K562 (cell line): ENCODE measurements at regions not wholly inside any gene's neighbourhood (a gene's known extent, or its start where the extent isn't known, plus 50 kb on each side); places are given as distances from the start of the nearest gene placed in this dataset.

Experiments
- ATAC-seq: fragments of 200-7000 bp; cut with Tn5 transposase; 3 replicates; pipeline ENCODE4 v1.9.1; 2020; ENCODE audit warnings: moderate library complexity
- BruUV-seq: library from RNA; stranded (reverse); fragments of 400-500 nt; replicated peaks from 2 replicates; lab custom pipeline; 2021; lab: Mats Ljungman, UMichigan
- CTCF ChIA-PET: fragments of 300-600 bp; formaldehyde crosslinking; extraction: SDS; loops from one replicate; lab custom pipeline; 2021; ENCODE audit warnings: low intra/inter-chr PET ratio; lab: Yijun Ruan, JAX
- POLR2A ChIA-PET: fragments of 300-600, 350-650 bp; sonication (Branson Sonifier 250); formaldehyde crosslinking; extraction: SDS; loops from one replicate; lab custom pipeline; 2021; ENCODE audit warnings: antibody characterized with exemption, inconsistent platforms; lab: Yijun Ruan, JAX
- DNase-seq, 4 experiments: peaks; one replicate each; pipeline versions ENCODE4 v3.0.0 to v3.0.0-alpha.2; 2011 to 2018; ENCODE audit warnings: low spot score in 3 of 4, mixed read lengths in 3 of 4; ENCODE audit errors: extremely low read depth in 1 of 4
- FAIRE-seq: peaks from 2 replicates; lab custom pipeline; 2011; peaks lifted over from hg19 to GRCh38; lab: Jason Lieb, UNC
- H2AFZ ChIP-seq: 2 replicates; pipeline ENCODE4 v1.6.0; 2011; ENCODE audit warnings: low read depth, low read length, control low read depth, inconsistent platforms
- H3K27ac ChIP-seq: fragments of 200-600 bp; 3 replicates; pipeline ENCODE4 v1.8.0; 2011; ENCODE audit warnings: low read depth, mild to moderate bottlenecking, control low read depth, inconsistent platforms, low read length, moderate library complexity, mixed read lengths; ENCODE audit errors: extremely low read depth
- H3K27me3 ChIP-seq, 2 experiments: fragments of 300-600 bp in 1 of 2; 2 replicates in 1 of 2; 3 replicates in 1 of 2; pipeline versions ENCODE4 v1.6.0 to v1.8.0; 2011; ENCODE audit warnings: inconsistent platforms in 2 of 2, low read length in 2 of 2, mild to moderate bottlenecking in 1 of 2, mixed read lengths in 1 of 2, moderate library complexity in 1 of 2; ENCODE audit not compliant: control insufficient read depth in 2 of 2, insufficient read depth in 2 of 2
- H3K36me3 ChIP-seq: fragments of 300-600 bp; 3 replicates; pipeline ENCODE4 v1.8.0; 2011; ENCODE audit warnings: mild to moderate bottlenecking, low read length, inconsistent platforms; ENCODE audit not compliant: control insufficient read depth, insufficient read depth
- H3K4me1 ChIP-seq, 2 experiments: fragments of 200-600 bp in 1 of 2; replicated peaks in 1 of 2; 2 replicates in 1 of 2; 3 replicates in 1 of 2; pipeline versions ENCODE4 v1.5.1 to v1.8.0; 2011; ENCODE audit warnings: inconsistent platforms in 2 of 2, low read length in 2 of 2, mild to moderate bottlenecking in 1 of 2, mixed read lengths in 1 of 2, moderate library complexity in 1 of 2; ENCODE audit not compliant: control insufficient read depth in 2 of 2, insufficient read depth in 2 of 2
- H3K4me2 ChIP-seq: 2 replicates; pipeline ENCODE4 v1.6.1; 2011; ENCODE audit warnings: low read length, control low read depth, inconsistent platforms, mixed read lengths; ENCODE audit not compliant: insufficient read depth
- H3K4me3 ChIP-seq: fragments of 200-600 bp; sonication (generic), shearing (Covaris generic); 2 replicates; pipeline ENCODE4 v1.5.1; 2016; ENCODE audit warnings: control low read depth, inconsistent platforms
- H3K79me2 ChIP-seq: fragments of 200-600 bp; 3 replicates; pipeline ENCODE4 v1.8.0; 2011; ENCODE audit warnings: low read length, inconsistent platforms; ENCODE audit not compliant: control insufficient read depth, insufficient read depth
- H3K9ac ChIP-seq, 2 experiments: 2 replicates each; pipeline versions ENCODE4 v1.6.0 to v1.6.1; 2011; ENCODE audit warnings: low read depth in 2 of 2, low read length in 2 of 2, control low read depth in 1 of 2, inconsistent platforms in 1 of 2, mild to moderate bottlenecking in 1 of 2, mixed read lengths in 1 of 2; ENCODE audit not compliant: insufficient read depth in 1 of 2
- H3K9me1 ChIP-seq: one replicate; pipeline ENCODE4 v1.6.0; 2011; ENCODE audit warnings: inconsistent platforms, mild to moderate bottlenecking, low read length, moderate library complexity; ENCODE audit not compliant: control insufficient read depth, insufficient read depth
- H3K9me3 ChIP-seq: replicated peaks from 2 replicates; pipeline ENCODE4 v1.5.1; 2011; ENCODE audit warnings: low read depth, low read length, inconsistent platforms; ENCODE audit not compliant: control insufficient read depth, insufficient read depth
- H4K20me1 ChIP-seq: replicated peaks from 2 replicates; pipeline ENCODE4 v1.6.1; 2011; ENCODE audit warnings: low read length, inconsistent platforms, mixed read lengths; ENCODE audit not compliant: control insufficient read depth, insufficient read depth
- CHCHD3 ChIP-seq: fragments of 250-450 bp; sonication (Bioruptor Pico); IDR thresholded peaks from 2 replicates; pipeline ENCODE4 v2.1.2; 2022; ENCODE audit warnings: mild to moderate bottlenecking
- CTCF ChIP-seq, 3 experiments: IDR thresholded peaks in 2 of 3; conservative IDR thresholded peaks in 1 of 3; 2 replicates each; pipeline ENCODE4 v1.5.1; 2011 to 2012; ENCODE audit warnings: low read length in 3 of 3, mild to moderate bottlenecking in 3 of 3, control low read depth in 2 of 3, improper control_type of control experiment in 1 of 3, inconsistent platforms in 1 of 3, low read depth in 1 of 3, mixed read lengths in 1 of 3, moderate library complexity in 1 of 3; ENCODE audit not compliant: insufficient read depth in 2 of 3
- FOXK1 ChIP-seq: sonication (generic); formaldehyde crosslinking; IDR thresholded peaks from 2 replicates; pipeline ENCODE4 v1.8.0; 2022; ENCODE audit warnings: missing genetic modification reagents, mild to moderate bottlenecking, borderline replicate concordance
- GABPB2 ChIP-seq: fragments of 250-450 bp; sonication (Bioruptor Pico); conservative IDR thresholded peaks from 2 replicates; pipeline ENCODE4 v1.5.1; 2021; ENCODE audit warnings: mild to moderate bottlenecking
- HINFP ChIP-seq: fragments of 450-650 bp; conservative IDR thresholded peaks from 2 replicates; pipeline ENCODE4 v1.6.1; 2016; ENCODE audit warnings: missing genetic modification characterization, low read depth, mild to moderate bottlenecking, control low read depth, missing compliant biosample characterization
- RBM25 ChIP-seq: fragments of 200-400 bp; formaldehyde crosslinking; IDR thresholded peaks from 2 replicates; pipeline ENCODE4 v1.6.1; 2018; ENCODE audit warnings: low read length, low read depth, moderate library complexity; ENCODE audit not compliant: severe bottlenecking
- SREBF1 ChIP-seq: fragments of 150-350 bp; IDR thresholded peaks from 2 replicates; pipeline ENCODE4 v1.6.1; 2014; ENCODE audit warnings: antibody characterized with exemption, low read depth, low read length, borderline replicate concordance
- ZNF717 ChIP-seq: fragments of 250-450 bp; sonication (Bioruptor Pico); IDR thresholded peaks from 2 replicates; pipeline ENCODE4 v1.5.0; 2021
- ZNF830 ChIP-seq: fragments of 250-450 bp; sonication (Bioruptor Pico); IDR thresholded peaks from 2 replicates; pipeline ENCODE4 v1.5.0; 2021; ENCODE audit warnings: mild to moderate bottlenecking
- WGBS: fragments of 100-300 bp; shearing (Covaris generic); methylation state at CpG from one replicate; pipeline ENCODE4 v1.1.6; 2016; ENCODE audit warnings: low coverage, mixed read lengths; ENCODE audit not compliant: insufficient coverage; ENCODE audit errors: missing lambda C conversion rate; 5-methylcytosine and 5-hydroxymethylcytosine counted together
- in situ Hi-C: fragments of 300-500 bp; cut with MboI; formaldehyde crosslinking; loops from 4 replicates; pipeline ENCODE4 v1.15.0; 2018; ENCODE audit warnings: inconsistent platforms, mixed read lengths
- intact Hi-C: fragments of 100-400 bp; cut with micrococcal nuclease; formaldehyde crosslinking; loops from 2 replicates; pipeline ENCODE4 v1.14.2; 2022

- TF ChIP-seq HINFP (tag) (no peak), CHCHD3 (CRISPR knock-in tag) (no peak), ZNF830 (CRISPR knock-in tag) (no peak)
These were observed 469.5 kb upstream of the RBFOX1 start (continued) for GRCh38 chr16:6863135-6863534.

GRCh38 chr16:6861815-6862477 is 470.7 kb upstream of the RBFOX1 start:
- H3K4me2 ChIP-seq: no peak overlapping the region
- no peak for DNase-seq
- FAIRE-seq: no peak
- no peak overlapping the region for H2AFZ ChIP-seq
- BruUV-seq: no TSS peak
- in situ Hi-C loops (no loop called here), intact Hi-C loops (no loop called here)
- H3K27me3 ChIP-seq: no peaks in the 10 kb centered on the region
- no peaks in the 10 kb centered on the region for H3K9me1 ChIP-seq
- no peaks in the 10 kb centered on the region for H3K36me3 ChIP-seq
- WGBS: 0% methylated on average over 6 of the region's 6 CpGs
- TF ChIP-seq CTCF (IDR thresholded peaks at IDR 0.05 in 2 of 3, conservative IDR thresholded peaks at IDR 0.05 in 1 of 3; ENCODE audit: insufficient read depth in 2 of 3, low read depth in 1 of 3, low read length in 3 of 3): no peak
- TF ChIP-seq SREBF1: no peak
- no peak for TF ChIP-seq FOXK1 (CRISPR knock-in tag)
- no peak for TF ChIP-seq RBM25
- no peak for TF ChIP-seq GABPB2
- TF ChIP-seq ZNF717 (CRISPR knock-in tag): no peak
- H3K4me3 ChIP-seq: no peak overlapping the region
- H3K9ac ChIP-seq: no peak overlapping the region
- no peaks in the 10 kb centered on the region for H3K4me1 ChIP-seq
- no peak overlapping the region for H3K27ac ChIP-seq
- POLR2A ChIA-PET: no interaction called here
- H4K20me1 ChIP-seq: no peaks in the 10 kb centered on the region
- no peaks in the 10 kb centered on the region for H3K9me3 ChIP-seq
- ATAC-seq: no peak
- CTCF ChIA-PET: no interaction called here
- H3K79me2 ChIP-seq: no peaks in the 10 kb centered on the region
